Vagina (tissue), 2 donors: ENCODE measurements at regions not wholly inside any gene's neighbourhood (a gene's known extent, or its start where the extent isn't known, plus 50 kb on each side); places are given as distances from the start of the nearest gene placed in this dataset.

Experiments
- DNase-seq, 2 donors: peaks; one replicate each; pipeline ENCODE4 v3.0.0-alpha.2; 2017; ENCODE audit errors: extremely low spot score in 2 of 2
- H3K27ac ChIP-seq: fragments of 200-600 bp; sonication (generic); one replicate; pipeline ENCODE4 v1.5.1; 2019
- H3K27me3 ChIP-seq: fragments of 200-600 bp; sonication (generic); one replicate; pipeline ENCODE4 v1.5.1; 2019
- H3K36me3 ChIP-seq, 2 donors: fragments of 200-600 bp; sonication (generic); one replicate each; pipeline ENCODE4 v1.5.1; 2017 to 2019
- H3K4me1 ChIP-seq: fragments of 200-600 bp; sonication (generic); one replicate; pipeline ENCODE4 v1.5.1; 2019
- H3K4me3 ChIP-seq, 2 donors: fragments of 200-600 bp; sonication (generic); 1 replicate in 1 of 2; 2 replicates in 1 of 2; pipeline ENCODE4 v1.5.1; 2016 to 2019
- H3K9me3 ChIP-seq: fragments of 200-600 bp; sonication (generic); one replicate; pipeline ENCODE4 v1.5.1; 2019
- POLR2A ChIP-seq, 2 donors: fragments of 450-650 bp; IDR thresholded peaks; one replicate each; pipeline ENCODE4 v1.6.1; 2017; ENCODE audit warnings: antibody characterized with exemption in 2 of 2, mild to moderate bottlenecking in 2 of 2, moderate library complexity in 2 of 2
- POLR2AphosphoS5 ChIP-seq, 2 donors: sonication (generic); formaldehyde crosslinking; IDR thresholded peaks; one replicate each; pipeline ENCODE4 v1.9.0; 2017; ENCODE audit warnings: antibody characterized with exemption in 2 of 2, mild to moderate bottlenecking in 2 of 2, low read depth in 1 of 2; ENCODE audit not compliant: insufficient read depth in 1 of 2
- intact Hi-C: fragments of 100-400 bp; cut with DNase I; formaldehyde crosslinking; loops from one replicate; pipeline ENCODE4 v1.15.1; 2023
- TF ChIP-seq, protein P1 (sequence below), 3 experiments: fragments of 450-650 bp in 2 of 3; fragments of 200-600 bp in 1 of 3; sonication (generic) in 1 of 3; IDR thresholded peaks; one replicate each; pipeline ENCODE4 v1.5.1; 2017 to 2019; ENCODE audit warnings: antibody characterized with exemption in 3 of 3, mild to moderate bottlenecking in 2 of 3, moderate library complexity in 2 of 3

DNA sequence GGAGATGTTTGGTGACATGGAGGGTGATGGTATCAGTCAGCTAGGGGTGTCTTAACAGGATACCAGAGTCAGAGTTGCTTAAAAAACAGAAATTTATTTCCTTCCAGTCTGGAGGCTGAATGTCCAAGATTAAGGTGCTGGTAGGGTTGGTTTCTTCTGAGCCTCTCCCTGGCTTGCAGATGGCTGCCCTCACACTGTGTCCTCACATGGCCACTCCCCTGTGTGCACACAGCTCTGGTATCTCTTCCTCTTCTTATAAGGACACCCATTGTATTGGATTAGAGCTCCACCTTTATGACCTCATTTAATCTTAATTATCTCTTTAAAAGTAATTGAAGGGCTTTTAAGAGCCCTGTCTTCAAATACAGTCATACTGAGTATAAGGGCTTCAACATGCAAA lies 431.8 kb upstream of the MMS22L start:
- TF ChIP-seq, protein P1, sequence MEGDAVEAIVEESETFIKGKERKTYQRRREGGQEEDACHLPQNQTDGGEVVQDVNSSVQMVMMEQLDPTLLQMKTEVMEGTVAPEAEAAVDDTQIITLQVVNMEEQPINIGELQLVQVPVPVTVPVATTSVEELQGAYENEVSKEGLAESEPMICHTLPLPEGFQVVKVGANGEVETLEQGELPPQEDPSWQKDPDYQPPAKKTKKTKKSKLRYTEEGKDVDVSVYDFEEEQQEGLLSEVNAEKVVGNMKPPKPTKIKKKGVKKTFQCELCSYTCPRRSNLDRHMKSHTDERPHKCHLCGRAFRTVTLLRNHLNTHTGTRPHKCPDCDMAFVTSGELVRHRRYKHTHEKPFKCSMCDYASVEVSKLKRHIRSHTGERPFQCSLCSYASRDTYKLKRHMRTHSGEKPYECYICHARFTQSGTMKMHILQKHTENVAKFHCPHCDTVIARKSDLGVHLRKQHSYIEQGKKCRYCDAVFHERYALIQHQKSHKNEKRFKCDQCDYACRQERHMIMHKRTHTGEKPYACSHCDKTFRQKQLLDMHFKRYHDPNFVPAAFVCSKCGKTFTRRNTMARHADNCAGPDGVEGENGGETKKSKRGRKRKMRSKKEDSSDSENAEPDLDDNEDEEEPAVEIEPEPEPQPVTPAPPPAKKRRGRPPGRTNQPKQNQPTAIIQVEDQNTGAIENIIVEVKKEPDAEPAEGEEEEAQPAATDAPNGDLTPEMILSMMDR (IDR thresholded peaks at IDR 0.05): no peak
- TF ChIP-seq POLR2AphosphoS5 (IDR thresholded peaks at IDR 0.05; ENCODE audit: insufficient read depth in 1 of 2, low read depth in 1 of 2) (no peak), POLR2A (IDR thresholded peaks at IDR 0.05) (no peak)
- no peaks in the 10 kb centered on the region for H3K36me3 ChIP-seq
- H3K27ac ChIP-seq: no peak overlapping the region
- H3K27me3 ChIP-seq: no peaks in the 10 kb centered on the region
- intact Hi-C loops: no loop called here
- no peak for DNase-seq
- H3K9me3 ChIP-seq: no peaks in the 10 kb centered on the region
- H3K4me3 ChIP-seq: no peak overlapping the region
- H3K4me1 ChIP-seq: no peaks in the 10 kb centered on the region

DNA sequence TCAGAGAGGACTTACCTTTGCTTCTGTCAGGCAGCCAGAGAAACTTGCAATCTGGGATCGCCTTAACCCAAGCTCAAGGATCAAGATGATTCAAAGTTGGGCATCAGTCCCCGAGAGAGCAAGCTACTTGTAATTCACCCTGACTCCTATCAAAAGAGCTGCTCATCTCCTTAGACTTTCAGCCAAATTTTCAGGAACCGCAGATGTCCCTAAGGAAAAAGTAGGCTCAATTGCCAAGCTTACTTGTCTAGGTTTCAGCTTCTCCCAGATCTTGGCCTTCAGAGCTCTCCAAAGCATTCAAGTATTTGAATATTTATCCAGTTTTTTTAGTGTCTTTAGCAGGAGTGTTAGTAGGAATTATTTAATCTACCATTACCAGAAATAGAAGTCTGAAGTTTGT lies 434.1 kb upstream of the MMS22L start:
- Histone ChIP-seq H3K36me3 (no peaks in the 10 kb centered on the region), H3K27ac (no peak overlapping the region), H3K4me1 (no peaks in the 10 kb centered on the region), H3K9me3 (no peaks in the 10 kb centered on the region), H3K4me3 (no peak overlapping the region), H3K27me3 (no peaks in the 10 kb centered on the region)
- intact Hi-C loops: no loop called here
- no peak for DNase-seq
- TF ChIP-seq POLR2AphosphoS5 (IDR thresholded peaks at IDR 0.05; ENCODE audit: insufficient read depth in 1 of 2, low read depth in 1 of 2): no peak
- TF ChIP-seq, protein P1 (IDR thresholded peaks at IDR 0.05): no peak
- no peak for TF ChIP-seq POLR2A (IDR thresholded peaks at IDR 0.05)

DNA sequence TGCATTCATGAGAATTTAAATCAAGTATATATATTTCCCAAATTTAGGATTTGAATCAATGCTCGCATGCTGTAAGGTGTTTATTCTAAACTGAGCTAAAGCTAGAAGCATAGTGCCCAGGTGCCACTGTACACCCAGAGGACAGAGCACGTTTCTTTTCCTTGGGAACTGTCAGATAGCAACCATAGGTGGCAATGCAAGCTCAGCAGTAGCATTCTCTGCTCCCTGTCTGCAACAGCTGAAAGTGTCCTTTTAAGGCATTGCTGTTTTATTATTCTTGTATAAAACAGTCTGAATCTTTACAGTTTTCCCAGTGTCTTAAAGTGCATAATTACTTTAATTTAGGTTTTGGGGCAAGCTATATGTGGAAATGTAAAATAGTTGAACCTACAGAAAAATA lies 443.4 kb upstream of the MMS22L start:
- Histone ChIP-seq H3K4me1 (no peaks in the 10 kb centered on the region), H3K27ac (no peak overlapping the region), H3K4me3 (no peak overlapping the region), H3K9me3 (no peaks in the 10 kb centered on the region), H3K36me3 (no peaks in the 10 kb centered on the region), H3K27me3 (no peaks in the 10 kb centered on the region)
- intact Hi-C loops: no loop called here
- TF ChIP-seq POLR2A (IDR thresholded peaks at IDR 0.05) (no peak), POLR2AphosphoS5 (IDR thresholded peaks at IDR 0.05; ENCODE audit: insufficient read depth in 1 of 2, low read depth in 1 of 2) (no peak)
- TF ChIP-seq, protein P1 (IDR thresholded peaks at IDR 0.05): no peak
- no peak for DNase-seq

DNA sequence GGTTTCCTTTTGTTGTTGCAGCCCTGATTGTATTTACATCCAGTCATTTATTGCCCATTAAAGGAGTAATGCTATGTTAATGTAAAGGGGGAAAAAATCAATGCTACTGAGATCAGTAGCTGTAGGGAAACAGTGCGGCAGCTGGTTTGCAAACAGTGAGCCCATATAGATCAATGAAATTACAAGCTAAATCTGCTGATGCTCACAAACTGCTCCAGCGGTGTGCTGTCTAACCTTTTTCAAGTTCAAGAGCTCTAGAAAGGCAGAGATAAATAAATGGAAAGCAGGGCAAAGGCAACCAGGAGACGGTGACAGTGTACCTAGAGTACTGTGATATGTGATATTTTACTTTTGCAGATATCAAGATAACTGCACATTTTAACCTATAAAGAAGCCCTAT lies 449.0 kb upstream of the MMS22L start:
- Histone ChIP-seq H3K4me1 (no peaks in the 10 kb centered on the region), H3K4me3 (no peak overlapping the region), H3K36me3 (no peaks in the 10 kb centered on the region), H3K27me3 (no peaks in the 10 kb centered on the region), H3K9me3 (no peaks in the 10 kb centered on the region), H3K27ac (no peak overlapping the region)
- intact Hi-C loops: no loop called here
- DNase-seq: no peak
- TF ChIP-seq, protein P1 (IDR thresholded peaks at IDR 0.05): no peak
- TF ChIP-seq POLR2A (IDR thresholded peaks at IDR 0.05): no peak

DNA sequence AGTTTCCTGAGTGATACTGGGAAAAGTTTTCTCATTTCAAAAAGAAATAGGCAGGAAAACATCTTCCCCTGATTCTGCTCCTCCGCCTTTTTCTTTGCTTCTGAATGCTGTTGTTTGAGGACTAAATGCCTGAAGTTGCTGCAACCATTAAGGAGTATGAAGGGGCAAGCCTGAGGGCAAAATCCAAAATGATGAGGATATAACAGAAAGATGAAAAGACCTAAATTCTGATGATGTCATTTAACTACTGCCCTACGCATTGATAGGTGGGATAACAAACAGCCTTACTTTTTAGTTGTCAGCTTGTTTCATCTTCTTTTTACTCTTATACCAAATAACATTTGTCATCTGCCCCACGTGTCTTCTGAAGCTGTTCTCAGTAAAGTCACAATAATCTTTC lies 474.6 kb upstream of the MMS22L start:
- no peaks in the 10 kb centered on the region for H3K9me3 ChIP-seq
- no peak for DNase-seq
- H3K27ac ChIP-seq: no peak overlapping the region
- H3K4me1 ChIP-seq: no peaks in the 10 kb centered on the region
- no peaks in the 10 kb centered on the region for H3K36me3 ChIP-seq
- no peaks in the 10 kb centered on the region for H3K27me3 ChIP-seq
- TF ChIP-seq, protein P1 (IDR thresholded peaks at IDR 0.05): no peak
- no peak overlapping the region for H3K4me3 ChIP-seq
- intact Hi-C loops: no loop called here
